ENCODE measurements at regions not wholly inside any gene's neighbourhood (a gene's known extent, or its start where the extent isn't known, plus 50 kb on each side); places are given as distances from the start of the nearest gene placed in this dataset.

DNA sequence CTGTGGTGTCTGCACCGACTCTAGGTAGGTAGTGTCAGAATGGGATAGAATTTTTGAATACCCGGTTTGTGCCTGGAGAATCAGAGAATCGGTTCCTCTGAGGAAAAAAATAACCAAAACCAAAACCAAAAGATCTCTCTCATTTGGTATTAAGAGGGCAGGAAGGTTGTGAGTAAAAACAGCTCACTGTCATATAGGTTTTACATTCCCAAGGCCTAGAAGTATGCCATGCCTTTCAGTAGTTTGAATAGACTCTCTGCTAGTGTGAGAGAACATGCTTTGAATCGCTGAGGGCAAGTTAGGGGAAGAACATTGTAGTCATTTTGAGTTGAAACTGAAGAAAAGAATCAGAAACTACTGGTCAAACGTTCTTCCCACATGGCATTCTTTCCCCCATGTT lies 411.4 kb upstream of the CD180 start:
- Mint-ChIP-seq H3K36me3 (ENCODE audit: unreplicated experiment) (no peaks in the 10 kb centered on the region), H3K4me1 (ENCODE audit: unreplicated experiment) (no peaks in the 10 kb centered on the region), H3K4me3 (ENCODE audit: unreplicated experiment) (no peak overlapping the region), H3K9me3 (ENCODE audit: unreplicated experiment) (peaks cover 1% of the 10 kb centered on the region), H3K27me3 (ENCODE audit: unreplicated experiment) (peaks cover 47% of the 10 kb centered on the region), H3K27ac (ENCODE audit: unreplicated experiment) (no peak overlapping the region)
- TF ChIP-seq, protein P1, sequence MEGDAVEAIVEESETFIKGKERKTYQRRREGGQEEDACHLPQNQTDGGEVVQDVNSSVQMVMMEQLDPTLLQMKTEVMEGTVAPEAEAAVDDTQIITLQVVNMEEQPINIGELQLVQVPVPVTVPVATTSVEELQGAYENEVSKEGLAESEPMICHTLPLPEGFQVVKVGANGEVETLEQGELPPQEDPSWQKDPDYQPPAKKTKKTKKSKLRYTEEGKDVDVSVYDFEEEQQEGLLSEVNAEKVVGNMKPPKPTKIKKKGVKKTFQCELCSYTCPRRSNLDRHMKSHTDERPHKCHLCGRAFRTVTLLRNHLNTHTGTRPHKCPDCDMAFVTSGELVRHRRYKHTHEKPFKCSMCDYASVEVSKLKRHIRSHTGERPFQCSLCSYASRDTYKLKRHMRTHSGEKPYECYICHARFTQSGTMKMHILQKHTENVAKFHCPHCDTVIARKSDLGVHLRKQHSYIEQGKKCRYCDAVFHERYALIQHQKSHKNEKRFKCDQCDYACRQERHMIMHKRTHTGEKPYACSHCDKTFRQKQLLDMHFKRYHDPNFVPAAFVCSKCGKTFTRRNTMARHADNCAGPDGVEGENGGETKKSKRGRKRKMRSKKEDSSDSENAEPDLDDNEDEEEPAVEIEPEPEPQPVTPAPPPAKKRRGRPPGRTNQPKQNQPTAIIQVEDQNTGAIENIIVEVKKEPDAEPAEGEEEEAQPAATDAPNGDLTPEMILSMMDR (IDR thresholded peaks at IDR 0.05): no peak
- DNase-seq (ENCODE audit: extremely low spot score, unreplicated experiment): no peak

DNA sequence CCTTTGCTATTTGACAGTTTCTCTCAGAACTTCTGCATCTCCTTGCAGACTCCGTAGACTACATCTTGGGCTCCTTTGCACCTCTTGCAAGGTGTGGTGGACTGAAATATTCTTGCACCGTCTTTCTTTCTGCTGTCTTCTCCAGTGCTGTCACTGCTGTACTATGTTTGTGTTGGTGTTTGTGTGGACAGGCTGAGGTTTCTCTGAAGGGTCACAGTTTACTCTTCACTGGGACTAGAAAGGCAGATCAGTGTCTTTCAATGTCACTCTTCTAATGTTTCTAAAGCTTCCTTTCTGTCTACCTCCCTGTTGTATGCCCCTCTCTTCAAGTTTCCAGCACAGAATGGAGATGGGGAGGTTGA lies 410.0 kb upstream of the CD180 start:
- Mint-ChIP-seq H3K27me3 (ENCODE audit: unreplicated experiment) (peaks cover 42% of the 10 kb centered on the region), H3K9me3 (ENCODE audit: unreplicated experiment) (peaks cover 12% of the 10 kb centered on the region), H3K27ac (ENCODE audit: unreplicated experiment) (no peak overlapping the region), H3K36me3 (ENCODE audit: unreplicated experiment) (no peaks in the 10 kb centered on the region), H3K4me1 (ENCODE audit: unreplicated experiment) (no peaks in the 10 kb centered on the region), H3K4me3 (ENCODE audit: unreplicated experiment) (no peak overlapping the region)
- DNase-seq (ENCODE audit: extremely low spot score, unreplicated experiment): no peak
- TF ChIP-seq, protein P1 (IDR thresholded peaks at IDR 0.05): no peak

DNA sequence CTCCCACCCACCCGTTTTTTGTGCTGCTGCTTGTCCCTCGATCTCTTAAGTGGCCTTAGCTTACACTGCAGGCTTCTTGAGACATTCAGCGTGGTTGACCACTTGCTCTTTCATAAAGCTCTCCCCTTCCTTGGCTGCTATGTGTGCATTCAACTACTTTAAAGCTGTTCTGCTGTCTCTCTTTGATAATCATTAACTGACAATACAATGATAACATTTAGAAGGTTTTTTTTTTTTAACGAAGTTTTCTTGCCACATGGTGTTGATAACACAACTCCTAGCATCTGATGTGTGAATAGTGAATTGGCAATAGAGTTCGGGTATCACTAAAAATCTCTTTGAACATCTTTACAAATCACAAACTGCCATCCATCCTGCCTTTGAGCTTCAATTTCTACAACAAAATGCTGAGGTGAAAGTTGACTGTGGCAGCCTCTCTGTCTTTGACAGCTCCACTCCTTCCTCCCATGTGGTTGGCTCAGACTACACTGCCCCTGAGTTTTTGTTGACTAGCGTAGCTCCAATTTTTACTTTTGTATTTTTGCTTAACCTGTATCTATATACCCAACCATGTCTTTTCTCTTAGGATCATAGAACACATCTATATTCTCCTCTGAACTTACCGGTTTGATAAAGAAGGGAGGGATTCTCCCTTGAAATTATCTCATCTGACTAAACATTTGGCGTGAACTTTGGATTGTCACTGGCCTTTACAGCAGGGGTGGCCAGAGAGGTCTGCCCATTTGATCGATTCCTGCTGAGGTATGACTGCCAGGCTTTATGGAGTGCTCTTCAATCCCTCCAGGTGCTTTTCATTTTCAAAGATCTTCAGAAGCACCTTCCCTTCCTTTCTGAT lies 409.4 kb upstream of the CD180 start:
- TF ChIP-seq, protein P1 (IDR thresholded peaks at IDR 0.05): no peak
- H3K27me3 Mint-ChIP-seq (ENCODE audit: unreplicated experiment): peaks cover 44% of the 10 kb centered on the region
- H3K27ac Mint-ChIP-seq (ENCODE audit: unreplicated experiment): no peak overlapping the region
- no peak for DNase-seq (ENCODE audit: extremely low spot score, unreplicated experiment)
- no peaks in the 10 kb centered on the region for H3K4me1 Mint-ChIP-seq (ENCODE audit: unreplicated experiment)
- H3K36me3 Mint-ChIP-seq (ENCODE audit: unreplicated experiment): peaks cover 2% of the 10 kb centered on the region
- no peak overlapping the region for H3K4me3 Mint-ChIP-seq (ENCODE audit: unreplicated experiment)
- peaks cover 17% of the 10 kb centered on the region for H3K9me3 Mint-ChIP-seq (ENCODE audit: unreplicated experiment)

DNA sequence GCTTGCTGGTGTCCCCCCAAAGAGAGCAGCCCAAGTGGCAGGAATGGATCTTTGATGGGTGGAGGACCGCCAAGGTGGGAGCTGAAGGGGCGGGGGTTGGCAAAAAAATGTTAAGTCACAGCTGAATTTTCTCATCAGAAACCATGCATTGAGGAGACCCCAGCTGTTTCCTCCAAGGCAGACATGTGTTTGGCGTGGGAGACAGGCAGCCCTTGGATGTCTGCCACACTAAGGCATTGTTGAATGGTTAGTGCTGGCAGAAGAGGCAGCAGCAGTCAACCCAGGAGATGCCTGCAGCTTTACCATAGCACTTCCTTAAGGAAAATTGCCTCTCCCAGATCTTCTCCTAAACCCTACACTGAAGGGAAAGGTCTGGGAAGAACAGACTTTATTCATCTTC lies 394.9 kb upstream of the CD180 start:
- Mint-ChIP-seq H3K27me3 (ENCODE audit: unreplicated experiment) (peaks cover 31% of the 10 kb centered on the region), H3K27ac (ENCODE audit: unreplicated experiment) (no peak overlapping the region), H3K9me3 (ENCODE audit: unreplicated experiment) (peaks cover 4% of the 10 kb centered on the region), H3K4me1 (ENCODE audit: unreplicated experiment) (no peaks in the 10 kb centered on the region), H3K36me3 (ENCODE audit: unreplicated experiment) (no peaks in the 10 kb centered on the region), H3K4me3 (ENCODE audit: unreplicated experiment) (no peak overlapping the region)
- no peak for DNase-seq (ENCODE audit: extremely low spot score, unreplicated experiment)
- TF ChIP-seq, protein P1 (IDR thresholded peaks at IDR 0.05): no peak

DNA sequence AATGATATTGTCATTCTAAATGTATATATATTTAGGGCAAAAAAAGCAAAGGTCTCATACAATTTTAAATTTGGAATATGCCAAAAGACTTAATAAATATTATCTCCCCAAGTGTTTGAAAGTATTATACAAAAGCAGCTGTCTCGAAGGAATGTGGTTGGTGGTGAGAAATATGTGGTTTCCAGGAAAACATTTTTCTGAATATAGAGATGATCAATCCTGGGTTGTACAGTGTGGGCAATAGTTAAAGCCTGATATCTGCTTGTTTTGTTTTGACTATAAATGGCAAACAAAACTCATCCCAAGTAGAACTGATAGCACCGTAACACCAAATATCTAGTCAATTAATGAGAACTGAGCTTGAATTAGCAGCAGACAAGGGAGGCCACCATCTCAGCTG lies 391.8 kb upstream of the CD180 start:
- TF ChIP-seq, protein P1 (IDR thresholded peaks at IDR 0.05): no peak
- H3K9me3 Mint-ChIP-seq (ENCODE audit: unreplicated experiment): peaks cover 4% of the 10 kb centered on the region
- no peak overlapping the region for H3K27ac Mint-ChIP-seq (ENCODE audit: unreplicated experiment)
- H3K4me1 Mint-ChIP-seq (ENCODE audit: unreplicated experiment): no peaks in the 10 kb centered on the region
- H3K4me3 Mint-ChIP-seq (ENCODE audit: unreplicated experiment): no peak overlapping the region
- DNase-seq (ENCODE audit: extremely low spot score, unreplicated experiment): no peak
- H3K36me3 Mint-ChIP-seq (ENCODE audit: unreplicated experiment): no peaks in the 10 kb centered on the region
- H3K27me3 Mint-ChIP-seq (ENCODE audit: unreplicated experiment): peaks cover 43% of the 10 kb centered on the region

Data from osteocyte (in vitro differentiated cells).